ENCODE measurements at regions not wholly inside any gene's neighbourhood (a gene's known extent, or its start where the extent isn't known, plus 50 kb on each side); places are given as distances from the start of the nearest gene placed in this dataset.
"Not testable (repeated sequence)": the region's sequence is repeated elsewhere in the genome, so short reads cannot be mapped to it uniquely, and the experiment has no call there.

GRCh38 chr11:67745181-67745726, 70.8 kb upstream of the ALDH3B2 start:
- H3K4me1 Mint-ChIP-seq (ENCODE audit: low read depth, unreplicated experiment) = peaks cover 34% of the 10 kb centered on the region
- H3K4me3 Mint-ChIP-seq (ENCODE audit: unreplicated experiment) = no peak overlapping the region
- TF ChIP-seq CTCF (IDR thresholded peaks at IDR 0.05; ENCODE audit: insufficient read depth in 1 of 2, low read depth in 1 of 2, low read length in 1 of 2, severe bottlenecking in 1 of 2, unreplicated experiment in 1 of 2) = no peak
- Histone ChIP-seq H3K36me3 (ENCODE audit: control insufficient read depth, insufficient read depth, low read length) (no peaks in the 10 kb centered on the region), H3K9me3 (no peaks in the 10 kb centered on the region), H3K27me3 (replicated peaks; ENCODE audit: control insufficient read depth, insufficient read depth, low read length) (no peaks in the 10 kb centered on the region), H3K4me3 (ENCODE audit: low read depth, low read length) (no peak overlapping the region), H3K4me1 (peaks cover 11% of the 10 kb centered on the region)
- no peak for DNase-seq
- H3K36me3 Mint-ChIP-seq (ENCODE audit: insufficient read depth, unreplicated experiment) = no peaks in the 10 kb centered on the region
- intact Hi-C loops (cut with micrococcal nuclease; ENCODE audit: unreplicated experiment) = no loop called here
- no peaks in the 10 kb centered on the region for H3K27me3 Mint-ChIP-seq (ENCODE audit: insufficient read depth, unreplicated experiment)
- POLR2A ChIA-PET = no interaction called here
- H3K9me3 Mint-ChIP-seq (ENCODE audit: unreplicated experiment) = peaks cover 11% of the 10 kb centered on the region
- no peak overlapping the region for H3K27ac Mint-ChIP-seq (ENCODE audit: unreplicated experiment)
- CTCF ChIA-PET = no interaction called here
- no TSS peak for BruUV-seq (replicated peaks)

- Mint-ChIP-seq H3K27ac (ENCODE audit: unreplicated experiment) (peak overlapping the region; percentile 56), H3K4me1 (ENCODE audit: low read depth, unreplicated experiment) (peaks cover 34% of the 10 kb centered on the region), H3K9me3 (ENCODE audit: unreplicated experiment) (peaks cover 11% of the 10 kb centered on the region)
- H3K4me3 ChIP-seq (ENCODE audit: low read depth, low read length); BruUV-seq (replicated peaks); H3K9me3 ChIP-seq; H3K36me3 Mint-ChIP-seq (ENCODE audit: insufficient read depth, unreplicated experiment); H3K4me3 Mint-ChIP-seq (ENCODE audit: unreplicated experiment); intact Hi-C loops (cut with micrococcal nuclease; ENCODE audit: unreplicated experiment); H3K27me3 Mint-ChIP-seq (ENCODE audit: insufficient read depth, unreplicated experiment); POLR2A ChIA-PET; H3K36me3 ChIP-seq (ENCODE audit: control insufficient read depth, insufficient read depth, low read length); DNase-seq; CTCF ChIA-PET; H3K27me3 ChIP-seq (replicated peaks; ENCODE audit: control insufficient read depth, insufficient read depth, low read length): not testable (repeated sequence)
- H3K4me1 ChIP-seq = peaks cover 11% of the 10 kb centered on the region
These were observed 69.8 kb upstream of the ALDH3B2 start for GRCh38 chr11:67744231-67744630.

GRCh38 chr11:67738231-67738630, 63.8 kb upstream of the ALDH3B2 start:
- H3K36me3 ChIP-seq (ENCODE audit: control insufficient read depth, insufficient read depth, low read length); H3K9me3 ChIP-seq; H3K27me3 ChIP-seq (replicated peaks; ENCODE audit: control insufficient read depth, insufficient read depth, low read length); POLR2A ChIA-PET; DNase-seq; BruUV-seq (replicated peaks); intact Hi-C loops (cut with micrococcal nuclease; ENCODE audit: unreplicated experiment); H3K27me3 Mint-ChIP-seq (ENCODE audit: insufficient read depth, unreplicated experiment); H3K4me3 Mint-ChIP-seq (ENCODE audit: unreplicated experiment); CTCF ChIA-PET; H3K36me3 Mint-ChIP-seq (ENCODE audit: insufficient read depth, unreplicated experiment); H3K4me3 ChIP-seq (ENCODE audit: low read depth, low read length): not testable (repeated sequence)
- Mint-ChIP-seq H3K4me1 (ENCODE audit: low read depth, unreplicated experiment) (peaks cover 32% of the 10 kb centered on the region), H3K9me3 (ENCODE audit: unreplicated experiment) (peaks cover 13% of the 10 kb centered on the region), H3K27ac (ENCODE audit: unreplicated experiment) (peak overlapping the region; percentile 87)
- peaks cover 15% of the 10 kb centered on the region for H3K4me1 ChIP-seq

GRCh38 chr11:67737562-67738080, 63.2 kb upstream of the ALDH3B2 start:
- intact Hi-C loops (cut with micrococcal nuclease; ENCODE audit: unreplicated experiment); CTCF ChIA-PET: not testable (repeated sequence)
- H3K4me1 Mint-ChIP-seq (ENCODE audit: low read depth, unreplicated experiment) = peaks cover 30% of the 10 kb centered on the region

More at GRCh38 chr11:67737562-67738080, 63.2 kb upstream of the ALDH3B2 start:
- H3K9me3 Mint-ChIP-seq (ENCODE audit: unreplicated experiment) = peaks cover 13% of the 10 kb centered on the region
- peak in 1 of 2 experiments; percentile 57 for DNase-seq
- H3K4me3 Mint-ChIP-seq (ENCODE audit: unreplicated experiment) = peak overlapping the region; percentile 35
- BruUV-seq (replicated peaks); H3K36me3 ChIP-seq (ENCODE audit: control insufficient read depth, insufficient read depth, low read length); POLR2A ChIA-PET; H3K27me3 Mint-ChIP-seq (ENCODE audit: insufficient read depth, unreplicated experiment); H3K36me3 Mint-ChIP-seq (ENCODE audit: insufficient read depth, unreplicated experiment); H3K4me3 ChIP-seq (ENCODE audit: low read depth, low read length); H3K9me3 ChIP-seq; H3K27me3 ChIP-seq (replicated peaks; ENCODE audit: control insufficient read depth, insufficient read depth, low read length): not testable (repeated sequence)
- H3K27ac Mint-ChIP-seq (ENCODE audit: unreplicated experiment) = peak overlapping the region; percentile 87
- H3K4me1 ChIP-seq = peaks cover 15% of the 10 kb centered on the region

All from Caco-2 (cell line).